ENCODE measurements at regions not wholly inside any gene's neighbourhood (a gene's known extent, or its start where the extent isn't known, plus 50 kb on each side); places are given as distances from the start of the nearest gene placed in this dataset.
"Not testable (repeated sequence)": the region's sequence is repeated elsewhere in the genome, so short reads cannot be mapped to it uniquely, and the experiment has no call there.

DNA sequence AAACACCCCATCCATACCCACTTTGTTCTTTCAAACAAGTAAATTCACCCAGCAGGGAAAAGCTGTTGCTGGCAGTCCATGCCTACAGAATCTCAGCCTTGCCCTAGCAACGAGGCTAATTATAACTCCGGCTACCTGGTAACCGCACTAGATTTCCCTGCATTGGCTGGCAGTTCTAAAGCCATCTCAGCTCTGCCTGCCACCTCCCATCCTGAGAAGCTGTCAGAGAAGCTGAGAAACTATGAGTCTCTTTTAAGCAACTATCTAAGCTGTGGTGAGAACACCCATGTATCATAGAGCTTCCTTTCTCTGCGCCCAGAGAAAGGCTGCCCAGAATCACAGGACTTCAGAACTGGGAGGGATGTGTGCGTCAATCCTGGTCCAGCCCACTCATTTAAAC lies 126.5 kb upstream of the NBPF9 start:
- DNase-seq = not testable (repeated sequence)

DNA sequence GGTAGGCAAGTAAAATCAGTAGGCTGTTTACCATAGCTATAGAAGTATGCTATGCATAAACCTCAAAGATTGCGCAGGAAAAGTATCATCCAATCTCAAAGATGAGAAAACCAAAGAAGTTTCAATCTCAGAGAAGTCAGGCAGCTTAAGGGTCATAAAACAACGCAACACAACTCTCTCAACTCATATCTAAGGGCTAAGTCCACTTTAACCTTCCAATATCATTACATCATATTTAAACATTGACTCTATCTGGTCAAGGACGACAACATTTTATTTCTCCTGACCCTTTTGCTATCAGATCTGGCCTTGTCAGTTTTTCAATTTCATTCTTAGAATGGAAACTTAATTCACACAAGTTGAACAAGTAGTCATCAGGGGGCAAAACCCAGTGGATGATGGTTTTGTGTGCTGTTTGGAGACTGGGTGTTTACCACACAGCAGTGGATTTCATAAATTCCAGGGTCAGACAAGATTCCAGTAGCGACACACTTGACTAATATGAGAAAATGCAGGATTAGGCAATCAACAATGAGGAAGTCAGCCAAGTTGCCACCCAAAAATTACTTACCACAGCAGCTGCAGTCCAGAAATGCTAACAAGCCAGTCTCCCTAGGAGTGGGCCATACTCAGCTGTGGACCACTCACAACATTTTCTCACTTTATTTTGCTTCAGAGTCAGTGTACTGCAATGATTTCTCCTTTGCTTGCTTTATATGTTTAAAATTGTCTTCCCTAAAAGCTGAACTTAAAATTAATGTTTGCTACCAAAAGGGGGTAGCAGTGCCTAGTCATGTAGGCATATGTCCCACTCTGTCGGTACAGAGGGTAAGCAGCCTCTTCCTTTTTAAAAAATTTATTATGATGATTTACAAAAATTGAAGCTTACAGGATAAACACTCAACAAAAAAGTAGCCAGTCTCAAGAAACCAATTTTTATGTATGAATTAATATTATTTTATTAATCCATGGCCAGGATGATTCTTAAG lies 131.9 kb upstream of the NBPF9 start:
- DNase-seq = not testable (repeated sequence)

GRCh38 chr1:149237515-149237914 lies 134.2 kb upstream of the NBPF9 start:
- not testable (repeated sequence) for DNase-seq

DNA sequence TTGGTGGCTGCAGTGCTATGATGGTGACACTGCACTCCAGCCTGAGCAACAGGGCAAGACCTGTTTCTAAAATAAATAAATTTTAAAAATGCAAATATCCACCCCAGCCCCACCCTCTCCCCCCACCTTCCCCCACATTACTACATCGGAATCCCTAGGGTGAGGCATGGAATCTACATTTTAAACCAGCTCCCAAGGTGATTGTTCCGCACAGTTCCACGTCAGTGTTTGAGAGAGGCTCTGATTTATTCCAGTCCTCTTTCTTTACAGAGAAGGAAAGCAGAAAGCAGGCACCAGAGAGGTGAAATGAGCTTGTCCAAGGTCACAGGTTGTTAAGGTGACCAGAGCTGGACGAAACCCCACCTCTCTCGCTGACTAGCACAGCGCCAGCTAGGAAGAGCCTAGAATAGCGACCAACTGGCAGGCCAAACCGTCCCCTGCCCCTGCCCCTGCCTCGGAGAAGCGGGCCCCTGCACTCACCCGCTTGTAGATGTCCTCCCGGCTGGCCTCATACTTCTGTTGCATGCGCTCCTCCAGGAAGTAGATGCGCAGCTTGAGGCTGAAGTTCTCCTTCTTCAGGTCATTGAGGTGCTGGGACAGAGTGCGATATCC lies 136.7 kb upstream of the NBPF9 start:
- not testable (repeated sequence) for DNase-seq

DNA sequence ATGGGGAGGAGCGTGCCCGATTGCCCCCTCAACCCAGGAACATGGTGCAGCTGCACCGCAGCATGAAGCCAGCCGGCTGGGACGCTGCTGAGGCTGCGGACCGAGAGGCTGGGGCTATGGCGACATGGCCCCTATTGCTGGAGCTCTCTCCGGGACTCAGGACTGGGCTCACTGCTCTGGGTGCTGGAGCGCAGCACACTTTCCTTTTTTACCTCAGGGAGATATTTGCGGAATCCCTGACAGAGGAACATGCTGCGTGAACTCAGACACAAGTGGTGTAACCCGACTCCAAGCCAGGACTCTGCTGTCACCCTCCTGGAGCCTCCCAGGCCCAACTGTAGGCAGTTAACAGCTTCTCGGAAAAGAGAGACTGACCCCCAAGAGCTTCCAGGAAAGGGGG lies 137.2 kb upstream of the NBPF9 start:
- DNase-seq = not testable (repeated sequence)

DNA sequence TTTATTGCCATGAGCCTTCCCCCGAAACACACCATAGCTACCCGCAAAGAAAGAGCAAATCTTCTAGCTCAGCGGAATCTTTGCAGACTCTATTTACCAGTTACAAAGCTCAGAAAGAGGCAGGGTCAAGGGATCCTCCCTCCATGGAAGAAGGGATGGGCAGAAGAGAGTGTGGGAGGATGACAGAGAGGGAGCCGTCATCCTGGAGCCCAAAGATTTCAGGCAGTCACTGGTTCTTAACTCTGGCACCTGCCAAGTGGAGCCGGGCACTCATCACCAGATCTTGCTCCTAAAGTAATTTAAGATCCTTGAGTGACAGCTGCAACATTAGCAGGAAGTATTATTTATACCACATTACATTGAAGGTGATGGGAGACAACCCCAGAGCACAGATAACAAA lies 137.9 kb upstream of the NBPF9 start:
- not testable (repeated sequence) for DNase-seq

DNA sequence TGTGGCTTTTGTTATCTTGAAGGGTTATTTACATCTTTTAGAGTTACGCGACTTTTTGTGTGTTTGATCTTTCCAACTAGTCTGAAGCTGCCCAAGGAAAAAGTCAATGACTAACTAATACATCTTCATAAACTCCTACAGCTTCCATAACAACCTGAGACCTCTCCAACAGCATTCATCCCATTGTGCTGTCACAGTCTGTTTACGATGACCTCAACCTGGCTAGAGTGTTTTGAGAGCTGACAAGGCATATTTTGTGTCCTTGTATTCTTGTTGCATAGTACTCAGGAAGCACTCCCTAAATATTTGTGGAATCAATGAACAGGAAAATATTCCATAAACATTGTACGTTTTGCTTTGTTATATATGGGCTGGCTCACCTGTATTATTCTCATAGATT lies 140.2 kb upstream of the NBPF9 start:
- not testable (repeated sequence) for DNase-seq

GRCh38 chr1:149244621-149245020 lies 141.3 kb upstream of the NBPF9 start:
- not testable (repeated sequence) for DNase-seq

GRCh38 chr1:149246212-149246611 lies 142.9 kb upstream of the NBPF9 start:
- DNase-seq = not testable (repeated sequence)

DNA sequence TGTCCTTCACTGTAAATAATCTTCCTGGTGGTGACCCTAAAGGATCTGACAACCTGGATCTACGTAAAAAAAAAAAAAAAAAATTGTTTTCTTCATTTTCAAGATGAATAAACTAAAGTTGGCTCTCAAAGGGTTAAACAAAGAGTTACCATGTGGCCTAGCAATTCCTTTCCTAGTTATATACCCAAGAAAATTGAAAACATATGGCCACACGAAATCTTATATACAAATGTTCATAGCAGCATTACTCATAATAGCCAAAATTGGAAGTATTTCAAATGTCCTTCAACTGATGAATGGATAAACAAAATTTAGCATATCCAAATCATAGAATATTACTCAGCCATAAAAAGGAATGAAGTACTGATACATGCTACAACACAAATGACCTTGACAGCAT lies 145.3 kb upstream of the NBPF9 start:
- DNase-seq = not testable (repeated sequence)

- not testable (repeated sequence) for DNase-seq
These were observed 146.6 kb upstream of the NBPF9 start for GRCh38 chr1:149249850-149250467.

- DNase-seq = not testable (repeated sequence)
These were observed 151.8 kb upstream of the NBPF9 start for GRCh38 chr1:149254894-149255847.

DNA sequence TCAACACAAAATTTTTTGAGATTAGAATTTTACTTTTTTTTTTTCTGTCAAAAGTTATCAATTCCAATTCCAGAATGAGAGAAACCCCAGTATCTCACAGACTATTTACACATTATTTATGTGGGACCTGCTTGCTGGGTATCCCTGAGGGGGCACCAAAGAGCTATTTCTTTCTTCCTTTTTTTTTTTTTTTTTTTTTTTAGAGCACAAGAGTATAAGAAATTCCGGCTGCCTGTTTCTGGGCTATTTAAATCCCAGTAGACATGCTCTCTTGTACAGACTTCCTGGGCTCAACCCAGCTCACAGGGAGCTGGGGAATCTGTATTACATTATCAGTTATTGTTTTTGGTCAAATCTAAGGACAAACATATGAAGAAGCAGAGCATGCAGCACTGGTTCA lies 156.9 kb upstream of the NBPF9 start:
- not testable (repeated sequence) for DNase-seq

GRCh38 chr1:149260736-149261340 lies 157.5 kb upstream of the NBPF9 start:
- DNase-seq = not testable (repeated sequence)

DNA sequence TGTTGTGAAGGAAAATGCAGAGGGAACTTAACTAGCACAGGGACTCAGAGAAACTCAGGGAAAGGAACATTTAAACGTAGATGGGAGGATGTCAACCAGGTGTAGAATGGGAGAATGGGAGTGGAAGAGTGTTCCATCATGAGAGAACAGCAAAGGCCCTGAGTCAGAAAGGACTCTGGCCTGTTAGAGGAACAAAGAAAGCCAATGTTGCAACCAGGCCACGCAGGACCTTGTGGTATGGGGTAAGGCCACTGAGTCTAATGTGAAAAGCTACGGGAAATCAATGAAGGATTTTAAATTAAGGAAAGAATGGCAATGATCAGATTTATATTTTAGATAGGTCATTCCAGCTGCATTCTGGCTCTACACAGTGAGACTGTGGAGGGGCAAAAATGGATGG lies 163.9 kb upstream of the NBPF9 start:
- DNase-seq = not testable (repeated sequence)

DNA sequence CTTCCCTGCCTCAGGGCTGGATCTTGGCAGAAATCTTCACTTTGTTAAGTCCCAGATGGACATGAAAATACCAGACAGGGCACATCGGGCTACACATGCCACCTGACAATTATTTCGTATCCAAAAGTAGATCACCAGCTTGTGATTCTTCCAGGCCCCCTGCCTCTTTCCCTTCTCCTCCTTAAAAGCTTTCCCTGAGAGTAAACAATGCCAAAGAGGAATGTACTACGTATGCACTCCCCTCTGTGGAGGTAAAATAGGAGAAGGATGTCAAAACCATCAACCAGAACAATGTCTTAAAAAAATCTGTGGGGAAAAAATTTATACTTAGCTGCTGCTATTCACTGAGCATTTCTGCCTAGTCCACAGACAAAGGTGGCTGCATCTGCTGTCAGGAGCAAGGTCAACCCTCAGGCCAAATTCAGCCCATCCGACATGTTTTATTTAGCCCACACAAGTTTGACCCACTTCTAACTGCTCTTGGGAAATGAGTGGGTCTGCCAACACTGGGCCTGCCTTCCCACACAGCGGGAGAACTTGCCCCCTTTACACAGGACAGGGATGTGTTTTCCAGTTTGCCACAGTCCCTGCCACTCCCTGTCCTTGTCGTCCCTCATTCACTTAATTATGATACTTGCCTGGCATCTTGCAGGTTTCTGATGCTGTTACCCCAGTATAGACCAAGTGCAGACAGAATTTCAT lies 165.8 kb upstream of the NBPF9 start:
- DNase-seq = not testable (repeated sequence)

- not testable (repeated sequence) for DNase-seq
These were observed 166.5 kb upstream of the NBPF9 start for GRCh38 chr1:149269833-149270232.

DNA sequence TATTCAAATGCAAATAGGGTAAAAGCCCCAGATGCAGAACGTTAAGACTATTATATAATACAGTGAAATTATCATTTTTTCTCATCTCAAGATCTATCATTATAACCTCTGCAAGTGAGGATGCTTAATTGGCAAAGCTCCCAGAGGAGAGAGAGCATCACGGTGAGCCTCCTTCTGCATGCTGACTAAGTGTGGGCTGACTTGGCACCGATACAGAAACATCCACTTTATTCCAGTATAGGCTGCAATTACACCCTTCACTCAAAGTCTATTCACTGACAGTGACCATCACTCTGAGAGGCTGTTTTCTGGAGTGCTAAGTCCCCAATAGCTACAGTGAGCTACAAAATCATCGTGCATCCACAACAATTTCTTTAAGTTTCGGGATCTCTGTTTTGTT lies 171.1 kb upstream of the NBPF9 start:
- not testable (repeated sequence) for DNase-seq

DNA sequence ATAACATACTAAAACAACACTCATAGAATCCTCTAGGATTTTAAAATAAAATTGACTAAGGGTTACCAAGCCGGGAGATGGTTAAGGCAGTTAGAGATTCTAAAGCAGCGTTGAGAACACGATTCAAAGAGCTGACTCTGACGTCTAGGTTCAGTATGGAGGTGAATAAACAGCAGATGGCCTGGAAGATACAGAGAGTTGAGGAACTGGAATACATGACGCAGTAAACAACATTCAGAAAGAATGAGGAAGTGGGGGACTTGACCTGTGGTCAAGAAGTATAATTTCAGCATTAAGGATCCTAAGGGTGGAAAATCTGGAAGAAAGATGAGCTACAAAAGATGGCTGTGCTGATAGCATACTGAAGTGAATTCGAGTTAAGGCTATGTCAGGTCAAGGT lies 172.5 kb upstream of the NBPF9 start:
- DNase-seq = not testable (repeated sequence)

DNA sequence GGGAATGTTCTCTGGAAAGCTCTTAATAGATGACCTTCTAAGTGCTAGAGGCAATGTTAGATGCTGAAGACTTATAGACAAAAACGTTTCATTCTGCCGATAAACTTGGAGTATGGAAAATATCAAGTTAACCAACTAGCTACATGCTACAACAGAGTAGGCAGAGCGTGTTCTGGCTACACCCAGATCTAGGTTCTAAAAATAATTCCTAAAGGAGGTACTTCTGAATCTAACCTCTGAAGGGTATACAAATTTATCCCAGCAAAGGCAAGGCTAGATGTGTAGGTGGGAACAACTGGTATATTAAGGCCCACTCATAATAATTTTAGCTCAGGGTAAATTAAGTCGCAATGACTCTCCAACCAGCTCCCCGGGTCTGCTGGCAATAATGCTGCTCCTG lies 173.1 kb upstream of the NBPF9 start:
- not testable (repeated sequence) for DNase-seq

DNA sequence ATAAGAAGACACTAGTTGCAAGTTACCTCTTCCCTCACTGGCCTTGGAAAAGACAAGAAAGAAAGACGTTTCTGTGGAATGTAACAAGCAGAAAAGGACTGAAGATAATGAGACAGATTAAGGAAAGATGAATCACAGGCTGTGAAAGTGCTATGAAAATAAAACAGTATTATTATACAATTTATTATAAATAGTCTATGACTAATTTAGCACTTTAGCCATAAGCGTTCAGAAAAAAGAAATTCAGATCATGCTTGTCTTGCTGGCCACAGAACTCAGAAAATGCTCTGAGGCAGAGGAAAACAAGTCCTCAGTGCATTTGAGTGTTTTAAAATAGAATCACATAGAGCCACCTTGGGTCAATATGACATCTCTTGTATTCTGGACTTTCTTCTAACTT lies 174.8 kb upstream of the NBPF9 start:
- not testable (repeated sequence) for DNase-seq
